Pancreas (tissue), 10 donors: ENCODE measurements at regions not wholly inside any gene's neighbourhood (a gene's known extent, or its start where the extent isn't known, plus 50 kb on each side); places are given as distances from the start of the nearest gene placed in this dataset.
"Not testable (repeated sequence)": the region's sequence is repeated elsewhere in the genome, so short reads cannot be mapped to it uniquely, and the experiment has no call there.

Experiments
- ATAC-seq, 4 donors: fragments of 200-7000 bp; cut with Tn5 transposase; one replicate each; pipeline versions ENCODE4 v1.8.0 to v1.9.1; 2020; ENCODE audit warnings: mild to moderate bottlenecking in 4 of 4, moderate library complexity in 4 of 4
- DNase-seq, 6 donors: peaks; one replicate each; pipeline ENCODE4 v3.0.0-alpha.2; 2020
- FAIRE-seq: peaks from 2 replicates; lab custom pipeline; 2012; peaks lifted over from hg19 to GRCh38; lab: Jason Lieb, UNC
- H3K27ac ChIP-seq, 4 donors: fragments of 200-600 bp; sonication (generic); 1 replicate in 3 of 4; 2 replicates in 1 of 4; pipeline versions ENCODE4 v1.5.0 to v1.8.0; 2020
- H3K27me3 ChIP-seq, 4 donors: fragments of 200-600 bp; one replicate each; pipeline ENCODE4 v1.8.0; 2021
- H3K36me3 ChIP-seq, 3 donors: fragments of 200-600 bp; sonication (generic) in 1 of 3; one replicate each; pipeline versions ENCODE4 v1.5.0 to v1.8.0; 2020 to 2021
- H3K4me1 ChIP-seq, 3 donors: fragments of 200-600 bp; one replicate each; pipeline ENCODE4 v1.8.0; 2021
- H3K4me3 ChIP-seq, 4 donors: fragments of 200-600 bp; sonication (generic) in 2 of 4; one replicate each; pipeline versions ENCODE4 v1.5.0 to v1.8.0; 2020 to 2021
- H3K9me3 ChIP-seq, 4 donors: fragments of 200-600 bp; one replicate each; pipeline ENCODE4 v1.8.0; 2021
- WGBS, 2 donors: extraction: QIAGEN DNeasy Blood & Tissue Kit; methylation state at CpG; one replicate each; pipeline ENCODE4 v1.1.7; 2013; 5-methylcytosine and 5-hydroxymethylcytosine counted together
- intact Hi-C, 3 donors: fragments of 100-400 bp; cut with DNase I; formaldehyde crosslinking; loops; one replicate each; pipeline versions ENCODE4 v1.11.1 to v1.14.2; 2022
- TF ChIP-seq, protein P1 (sequence below), 4 donors: fragments of 200-600 bp; sonication (generic) in 3 of 4; IDR thresholded peaks; one replicate each; pipeline versions ENCODE4 v1.5.0 to v1.8.0; 2021; ENCODE audit warnings: antibody characterized with exemption in 4 of 4
- donor health status: healthy with polysubstance abuse.
- donor health status: DM: no; HTN: no; CAD: no; lungs with moderate emphysema.
- donor health status: DM: no; HTN: no; CAD: no.
- donor health status: control.
- donor health status: control.
- donor health status: Bipolar disorder and iron deficiency.
- donor health status: DM: yes; HTN: yes; CAD: no.
- donor health status: DM: no; HTN: no; CAD: no.
- donor health status: DM: no; HTN: no; CAD: no.
- donor health status: DM: yes; HTN: yes; CAD: no.

GRCh38 chrX:64662876-64663275, 267.6 kb upstream of the MTMR8 start:
- H3K9me3 ChIP-seq = no peaks in the 10 kb centered on the region
- no peak overlapping the region for H3K4me3 ChIP-seq
- TF ChIP-seq, protein P1, sequence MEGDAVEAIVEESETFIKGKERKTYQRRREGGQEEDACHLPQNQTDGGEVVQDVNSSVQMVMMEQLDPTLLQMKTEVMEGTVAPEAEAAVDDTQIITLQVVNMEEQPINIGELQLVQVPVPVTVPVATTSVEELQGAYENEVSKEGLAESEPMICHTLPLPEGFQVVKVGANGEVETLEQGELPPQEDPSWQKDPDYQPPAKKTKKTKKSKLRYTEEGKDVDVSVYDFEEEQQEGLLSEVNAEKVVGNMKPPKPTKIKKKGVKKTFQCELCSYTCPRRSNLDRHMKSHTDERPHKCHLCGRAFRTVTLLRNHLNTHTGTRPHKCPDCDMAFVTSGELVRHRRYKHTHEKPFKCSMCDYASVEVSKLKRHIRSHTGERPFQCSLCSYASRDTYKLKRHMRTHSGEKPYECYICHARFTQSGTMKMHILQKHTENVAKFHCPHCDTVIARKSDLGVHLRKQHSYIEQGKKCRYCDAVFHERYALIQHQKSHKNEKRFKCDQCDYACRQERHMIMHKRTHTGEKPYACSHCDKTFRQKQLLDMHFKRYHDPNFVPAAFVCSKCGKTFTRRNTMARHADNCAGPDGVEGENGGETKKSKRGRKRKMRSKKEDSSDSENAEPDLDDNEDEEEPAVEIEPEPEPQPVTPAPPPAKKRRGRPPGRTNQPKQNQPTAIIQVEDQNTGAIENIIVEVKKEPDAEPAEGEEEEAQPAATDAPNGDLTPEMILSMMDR (IDR thresholded peaks at IDR 0.05) = no peak
- H3K4me1 ChIP-seq = no peaks in the 10 kb centered on the region
- no peak for FAIRE-seq
- H3K27ac ChIP-seq = no peak overlapping the region
- intact Hi-C loops = no loop called here
- DNase-seq = no peak
- no peaks in the 10 kb centered on the region for H3K36me3 ChIP-seq
- no peak for ATAC-seq
- H3K27me3 ChIP-seq = no peaks in the 10 kb centered on the region
- 81 to 86% methylated on average over 1 of the region's 1 CpG for WGBS, 2 donors

GRCh38 chrX:64657229-64657628, 262.0 kb upstream of the MTMR8 start:
- H3K4me1 ChIP-seq, ATAC-seq, H3K27ac ChIP-seq, H3K27me3 ChIP-seq, FAIRE-seq, H3K36me3 ChIP-seq, DNase-seq, H3K9me3 ChIP-seq, H3K4me3 ChIP-seq, intact Hi-C loops: not testable (repeated sequence)
- WGBS, 2 donors = 27 to 35% methylated on average over 6 of the region's 6 CpGs

DNA sequence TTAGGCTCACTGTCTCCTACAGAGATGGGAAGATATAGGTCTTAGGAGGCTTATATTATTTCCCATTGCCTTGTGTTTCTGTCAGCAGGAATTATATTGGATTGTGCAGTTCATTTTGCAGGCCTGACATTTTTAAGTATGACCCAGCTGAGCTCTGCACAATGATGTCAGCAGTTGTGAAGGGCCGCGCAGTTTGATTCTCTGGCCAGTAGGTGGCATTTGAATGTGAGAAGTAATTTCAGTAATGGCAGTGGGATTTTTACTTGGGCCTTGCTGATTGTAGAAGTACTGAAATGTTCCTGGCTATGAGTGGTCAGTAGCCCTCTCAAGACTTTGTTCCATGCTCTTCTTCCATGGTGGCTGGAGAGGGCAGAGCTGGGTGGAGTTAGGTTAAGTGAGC, 247.2 kb upstream of the MTMR8 start:
- no peak for ATAC-seq
- H3K4me3 ChIP-seq = no peak overlapping the region
- H3K36me3 ChIP-seq = no peaks in the 10 kb centered on the region
- TF ChIP-seq, protein P1 (IDR thresholded peaks at IDR 0.05) = no peak
- intact Hi-C loops = no loop called here
- DNase-seq = no peak
- no peak for FAIRE-seq
- no peak overlapping the region for H3K27ac ChIP-seq
- no peaks in the 10 kb centered on the region for H3K27me3 ChIP-seq
- no peaks in the 10 kb centered on the region for H3K4me1 ChIP-seq
- no peaks in the 10 kb centered on the region for H3K9me3 ChIP-seq
- 48 to 75% methylated on average over 2 of the region's 2 CpGs for WGBS, 2 donors
